GM19239 (cell line): ENCODE measurements at regions not wholly inside any gene's neighbourhood (a gene's known extent, or its start where the extent isn't known, plus 50 kb on each side); places are given as distances from the start of the nearest gene placed in this dataset.
A peak's percentile ranks its signal among the peaks of the same experiment; 100 is the strongest.

Experiments used
- DNase-seq: peaks from one replicate; pipeline ENCODE4 v3.0.0; 2011; ENCODE audit warnings: low spot score; ENCODE audit not compliant: insufficient read length
- FAIRE-seq: peaks from 2 replicates; lab custom pipeline; 2011; peaks lifted over from hg19 to GRCh38; lab: Jason Lieb, UNC

- FAIRE-seq (peak; percentile 88), DNase-seq (peak; percentile 4)
Observed at GRCh38 chr6:127641905-127642304, 64.9 kb downstream of the C6orf58 start.
